Nephron (organoid): ENCODE measurements at regions not wholly inside any gene's neighbourhood (a gene's known extent, or its start where the extent isn't known, plus 50 kb on each side); places are given as distances from the start of the nearest gene placed in this dataset.

Experiments
- H3K27ac Mint-ChIP-seq, 3 experiments: 2 replicates each; pipeline ENCODE4 v1.8.0; 2020; ENCODE audit warnings: mixed read lengths in 3 of 3, mild to moderate bottlenecking in 2 of 3, moderate library complexity in 1 of 3
- H3K27me3 Mint-ChIP-seq: 2 replicates; pipeline ENCODE4 v1.8.0; 2021; ENCODE audit warnings: low read depth, mild to moderate bottlenecking, moderate library complexity, mixed read lengths
- H3K36me3 Mint-ChIP-seq: 2 replicates; pipeline ENCODE4 v1.8.0; 2020; ENCODE audit warnings: low read depth, mixed read lengths
- H3K4me1 Mint-ChIP-seq: 2 replicates; pipeline ENCODE4 v1.8.0; 2020; ENCODE audit warnings: mixed read lengths
- H3K4me3 Mint-ChIP-seq, 3 experiments: 2 replicates each; pipeline ENCODE4 v1.8.0; 2020; ENCODE audit warnings: mild to moderate bottlenecking in 3 of 3, mixed read lengths in 3 of 3, moderate library complexity in 2 of 3
- H3K9me3 Mint-ChIP-seq: 2 replicates; pipeline ENCODE4 v1.8.0; 2020; ENCODE audit warnings: mixed read lengths
- CTCF ChIP-seq, 3 experiments: fragments of 200-600 bp; sonication (generic); IDR thresholded peaks; one replicate each; pipeline ENCODE4 v1.5.0; 2021; ENCODE audit warnings: antibody characterized with exemption in 3 of 3; ENCODE audit not compliant: unreplicated experiment in 3 of 3

GRCh38 chr5:4862500-4862899 is 277.6 kb upstream of the ADAMTS16 start:
- Mint-ChIP-seq H3K27ac (no peak overlapping the region), H3K4me1 (no peaks in the 10 kb centered on the region), H3K4me3 (no peak overlapping the region), H3K36me3 (no peaks in the 10 kb centered on the region), H3K27me3 (peaks cover 8% of the 10 kb centered on the region), H3K9me3 (peaks cover 5% of the 10 kb centered on the region)
- TF ChIP-seq CTCF (IDR thresholded peaks at IDR 0.05; ENCODE audit: unreplicated experiment in 3 of 3), result peak; percentile 72 to 93 (median 74)

GRCh38 chr5:4866131-4866659 is 273.9 kb upstream of the ADAMTS16 start:
- H3K36me3 Mint-ChIP-seq, result no peaks in the 10 kb centered on the region
- no peak for TF ChIP-seq CTCF (IDR thresholded peaks at IDR 0.05; ENCODE audit: unreplicated experiment in 3 of 3)
- peaks cover 8% of the 10 kb centered on the region for H3K9me3 Mint-ChIP-seq
- H3K27me3 Mint-ChIP-seq, result peaks cover 8% of the 10 kb centered on the region
- H3K4me1 Mint-ChIP-seq, result no peaks in the 10 kb centered on the region
- H3K27ac Mint-ChIP-seq, result no peak overlapping the region
- H3K4me3 Mint-ChIP-seq, result no peak overlapping the region

GRCh38 chr5:4866817-4867216 is 273.3 kb upstream of the ADAMTS16 start:
- Mint-ChIP-seq H3K4me1 (no peaks in the 10 kb centered on the region), H3K27me3 (peaks cover 8% of the 10 kb centered on the region), H3K4me3 (no peak overlapping the region), H3K27ac (no peak overlapping the region), H3K9me3 (peaks cover 8% of the 10 kb centered on the region), H3K36me3 (no peaks in the 10 kb centered on the region)
- TF ChIP-seq CTCF (IDR thresholded peaks at IDR 0.05; ENCODE audit: unreplicated experiment in 3 of 3), result no peak

- Mint-ChIP-seq H3K36me3 (no peaks in the 10 kb centered on the region), H3K4me3 (no peak overlapping the region), H3K4me1 (no peaks in the 10 kb centered on the region), H3K9me3 (peaks cover 8% of the 10 kb centered on the region), H3K27ac (no peak overlapping the region), H3K27me3 (peaks cover 12% of the 10 kb centered on the region)
- peak; percentile 68 to 73 (median 69) for TF ChIP-seq CTCF (IDR thresholded peaks at IDR 0.05; ENCODE audit: unreplicated experiment in 3 of 3)
Measured at GRCh38 chr5:4868140-4868735, 271.9 kb upstream of the ADAMTS16 start.

- TF ChIP-seq CTCF (IDR thresholded peaks at IDR 0.05; ENCODE audit: unreplicated experiment in 3 of 3), result no peak
- H3K27ac Mint-ChIP-seq, result peak overlapping the region in 1 of 3 experiments; percentile 27
- no peaks in the 10 kb centered on the region for H3K36me3 Mint-ChIP-seq
- H3K4me1 Mint-ChIP-seq, result no peaks in the 10 kb centered on the region
- H3K27me3 Mint-ChIP-seq, result peaks cover 21% of the 10 kb centered on the region
- H3K9me3 Mint-ChIP-seq, result no peaks in the 10 kb centered on the region
- H3K4me3 Mint-ChIP-seq, result no peak overlapping the region
Measured at GRCh38 chr5:4873652-4874051, 266.5 kb upstream of the ADAMTS16 start.

- H3K27me3 Mint-ChIP-seq, result peaks cover 21% of the 10 kb centered on the region
- no peaks in the 10 kb centered on the region for H3K4me1 Mint-ChIP-seq
- H3K36me3 Mint-ChIP-seq, result no peaks in the 10 kb centered on the region
- H3K4me3 Mint-ChIP-seq, result no peak overlapping the region
- H3K27ac Mint-ChIP-seq, result no peak overlapping the region
- no peaks in the 10 kb centered on the region for H3K9me3 Mint-ChIP-seq
- no peak for TF ChIP-seq CTCF (IDR thresholded peaks at IDR 0.05; ENCODE audit: unreplicated experiment in 3 of 3)
Measured at GRCh38 chr5:4874097-4874496, 266.0 kb upstream of the ADAMTS16 start.
